ENCODE measurements at regions not wholly inside any gene's neighbourhood (a gene's known extent, or its start where the extent isn't known, plus 50 kb on each side); places are given as distances from the start of the nearest gene placed in this dataset.

DNA sequence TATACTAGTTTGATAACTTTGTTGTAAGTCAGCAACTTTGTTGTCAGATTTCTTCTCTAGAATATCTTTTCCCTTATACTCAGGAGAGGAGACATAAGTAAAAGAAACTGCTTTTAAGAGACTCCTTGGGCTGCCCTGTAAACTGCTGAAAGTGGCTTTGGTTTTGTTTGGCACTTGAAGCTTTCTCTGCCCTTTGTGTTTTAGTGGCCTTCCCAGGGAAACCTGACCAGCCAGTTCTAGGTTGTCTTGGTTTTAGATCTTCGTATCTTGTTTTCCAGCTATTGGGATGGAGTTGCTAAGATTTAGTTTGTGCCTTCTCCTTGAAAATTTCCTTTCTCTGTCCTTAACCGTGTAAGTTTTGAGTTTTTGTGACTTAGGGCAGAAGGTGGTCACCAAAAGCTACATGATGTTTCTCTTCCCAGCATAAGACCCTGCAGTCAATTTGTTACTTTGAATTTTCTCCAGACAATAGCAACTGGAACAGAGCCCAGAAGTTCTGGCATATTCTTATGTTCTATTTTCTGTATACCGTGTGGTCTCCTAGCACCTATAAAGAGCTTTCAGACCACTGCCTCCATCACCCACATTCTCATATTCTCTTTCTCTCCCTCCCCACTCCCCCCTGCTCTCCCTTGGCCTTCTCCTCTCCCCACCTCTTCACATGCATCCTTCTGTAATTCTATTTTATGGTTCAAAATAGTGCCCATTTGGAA is 81.1 kb downstream of the BOLA3 start:
- Histone ChIP-seq H3K4me1 (ENCODE audit: insufficient read depth, low read length) (peaks cover 2% of the 10 kb centered on the region), H3K36me3 (ENCODE audit: insufficient read depth, low read length) (no peaks in the 10 kb centered on the region), H3K27me3 (ENCODE audit: control insufficient read depth in 1 of 2, insufficient read depth in 2 of 2, low read length in 2 of 2) (no peaks in the 10 kb centered on the region), H3K9me3 (ENCODE audit: control insufficient read depth in 1 of 2, insufficient read depth in 1 of 2, low read length in 2 of 2) (no peaks in the 10 kb centered on the region), H3K4me3 (ENCODE audit: low read length) (no peak overlapping the region), H3K27ac (ENCODE audit: low read depth in 1 of 2, low read length in 2 of 2) (no peak overlapping the region)
- CTCF ChIA-PET, result interaction anchor here (1.0 kb wide), 1 partner anchor 14 kb away, joined by 3 read pairs; no protein-coding TSS in a partner anchor
- DNase-seq (no peak), ATAC-seq (ENCODE audit: poor library complexity) (no peak)
- Mint-ChIP-seq H3K4me1 (ENCODE audit: low read depth) (peaks cover 20% of the 10 kb centered on the region), H3K36me3 (ENCODE audit: low read depth) (peaks cover 16% of the 10 kb centered on the region), H3K9me3 (no peaks in the 10 kb centered on the region), H3K4me3 (no peak overlapping the region), H3K27me3 (no peaks in the 10 kb centered on the region), H3K27ac (no peak overlapping the region)
- intact Hi-C loops (cut with DNase I, micrococcal nuclease), result no loop called here
- TF ChIP-seq, protein P1, sequence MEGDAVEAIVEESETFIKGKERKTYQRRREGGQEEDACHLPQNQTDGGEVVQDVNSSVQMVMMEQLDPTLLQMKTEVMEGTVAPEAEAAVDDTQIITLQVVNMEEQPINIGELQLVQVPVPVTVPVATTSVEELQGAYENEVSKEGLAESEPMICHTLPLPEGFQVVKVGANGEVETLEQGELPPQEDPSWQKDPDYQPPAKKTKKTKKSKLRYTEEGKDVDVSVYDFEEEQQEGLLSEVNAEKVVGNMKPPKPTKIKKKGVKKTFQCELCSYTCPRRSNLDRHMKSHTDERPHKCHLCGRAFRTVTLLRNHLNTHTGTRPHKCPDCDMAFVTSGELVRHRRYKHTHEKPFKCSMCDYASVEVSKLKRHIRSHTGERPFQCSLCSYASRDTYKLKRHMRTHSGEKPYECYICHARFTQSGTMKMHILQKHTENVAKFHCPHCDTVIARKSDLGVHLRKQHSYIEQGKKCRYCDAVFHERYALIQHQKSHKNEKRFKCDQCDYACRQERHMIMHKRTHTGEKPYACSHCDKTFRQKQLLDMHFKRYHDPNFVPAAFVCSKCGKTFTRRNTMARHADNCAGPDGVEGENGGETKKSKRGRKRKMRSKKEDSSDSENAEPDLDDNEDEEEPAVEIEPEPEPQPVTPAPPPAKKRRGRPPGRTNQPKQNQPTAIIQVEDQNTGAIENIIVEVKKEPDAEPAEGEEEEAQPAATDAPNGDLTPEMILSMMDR (IDR thresholded peaks at IDR 0.05), result no peak
- POLR2A ChIA-PET, result interaction anchor here (0.9 kb wide), 1 partner anchor 34 kb away, joined by 3 read pairs; no protein-coding TSS in a partner anchor

DNA sequence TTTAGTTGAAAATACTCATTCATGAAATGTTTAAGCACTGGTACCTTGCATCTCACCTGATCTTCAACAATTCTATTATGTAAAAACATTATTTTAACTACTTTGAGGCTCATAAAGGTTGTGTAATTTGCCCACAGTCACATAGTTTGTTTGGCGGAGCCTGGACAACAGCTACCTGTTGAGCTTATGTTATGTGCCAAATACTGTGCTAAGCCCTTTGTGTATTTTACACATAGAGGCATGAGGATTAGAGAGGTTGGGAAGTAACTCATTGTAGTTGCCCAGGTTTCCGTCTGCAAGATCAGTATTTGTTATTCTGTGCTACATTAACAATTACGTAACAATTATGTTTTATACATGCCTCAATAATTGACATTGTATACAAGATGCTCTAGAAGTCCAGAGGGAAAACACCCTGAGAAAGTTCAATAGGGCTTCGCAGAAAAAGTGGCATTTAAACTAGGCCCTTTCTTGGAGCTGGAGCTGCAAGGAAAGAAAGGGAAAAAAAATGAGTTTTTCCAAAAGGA is 80.4 kb downstream of the BOLA3 start:
- ATAC-seq (ENCODE audit: poor library complexity) (no peak), DNase-seq (no peak)
- H3K27me3 Mint-ChIP-seq, result no peaks in the 10 kb centered on the region
- TF ChIP-seq, protein P1 (IDR thresholded peaks at IDR 0.05), result no peak
- no peaks in the 10 kb centered on the region for H3K9me3 Mint-ChIP-seq
- peaks cover 16% of the 10 kb centered on the region for H3K36me3 Mint-ChIP-seq (ENCODE audit: low read depth)
- Histone ChIP-seq H3K4me1 (ENCODE audit: insufficient read depth, low read length) (peaks cover 2% of the 10 kb centered on the region), H3K4me3 (ENCODE audit: low read length) (no peak overlapping the region), H3K9me3 (ENCODE audit: control insufficient read depth in 1 of 2, insufficient read depth in 1 of 2, low read length in 2 of 2) (no peaks in the 10 kb centered on the region), H3K36me3 (ENCODE audit: insufficient read depth, low read length) (no peaks in the 10 kb centered on the region), H3K27me3 (ENCODE audit: control insufficient read depth in 1 of 2, insufficient read depth in 2 of 2, low read length in 2 of 2) (no peaks in the 10 kb centered on the region), H3K27ac (ENCODE audit: low read depth in 1 of 2, low read length in 2 of 2) (no peak overlapping the region)
- peak overlapping the region; percentile 31 for H3K27ac Mint-ChIP-seq
- H3K4me3 Mint-ChIP-seq, result no peak overlapping the region
- POLR2A ChIA-PET, result interaction anchor here (0.9 to 1.8 kb wide), 2 partner anchors 10 to 35 kb away, joined by 3 to 4 read pairs; no protein-coding TSS in a partner anchor
- peaks cover 20% of the 10 kb centered on the region for H3K4me1 Mint-ChIP-seq (ENCODE audit: low read depth)
- CTCF ChIA-PET, result interaction anchor here (1.0 kb wide), 1 partner anchor 14 kb away, joined by 3 read pairs; no protein-coding TSS in a partner anchor
- intact Hi-C loops (cut with DNase I, micrococcal nuclease), result no loop called here

DNA sequence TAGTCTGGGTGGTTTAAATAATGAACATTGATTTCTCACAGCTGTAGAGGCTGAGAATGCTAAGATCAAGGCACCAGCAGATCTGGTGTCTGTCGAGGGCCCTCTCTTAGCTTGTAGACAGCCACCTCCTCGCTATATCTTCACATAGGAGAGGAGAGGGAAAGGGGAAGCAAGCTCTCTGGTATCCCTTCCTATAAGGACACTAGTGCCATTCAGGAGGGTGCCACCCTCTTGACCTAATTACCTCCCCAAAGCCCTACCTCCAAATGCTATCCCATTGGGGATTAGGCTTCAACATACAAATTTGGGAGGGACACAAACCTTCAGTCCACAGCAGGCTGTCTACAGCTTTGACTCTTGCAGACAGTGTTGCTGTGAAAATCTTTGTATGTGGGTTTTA is 76.7 kb downstream of the BOLA3 start:
- Histone ChIP-seq H3K4me1 (ENCODE audit: insufficient read depth, low read length) (no peaks in the 10 kb centered on the region), H3K27ac (ENCODE audit: low read depth in 1 of 2, low read length in 2 of 2) (no peak overlapping the region), H3K27me3 (ENCODE audit: control insufficient read depth in 1 of 2, insufficient read depth in 2 of 2, low read length in 2 of 2) (no peaks in the 10 kb centered on the region), H3K9me3 (ENCODE audit: control insufficient read depth in 1 of 2, insufficient read depth in 1 of 2, low read length in 2 of 2) (no peaks in the 10 kb centered on the region), H3K36me3 (ENCODE audit: insufficient read depth, low read length) (peaks cover 12% of the 10 kb centered on the region), H3K4me3 (ENCODE audit: low read length) (no peak overlapping the region)
- Mint-ChIP-seq H3K36me3 (ENCODE audit: low read depth) (peaks cover 46% of the 10 kb centered on the region), H3K27me3 (no peaks in the 10 kb centered on the region), H3K4me3 (no peak overlapping the region), H3K4me1 (ENCODE audit: low read depth) (peaks cover 18% of the 10 kb centered on the region), H3K9me3 (no peaks in the 10 kb centered on the region), H3K27ac (no peak overlapping the region)
- intact Hi-C loops (cut with DNase I, micrococcal nuclease), result no loop called here
- ChIA-PET POLR2A (no interaction called here), CTCF (no interaction called here)
- DNase-seq (no peak), ATAC-seq (ENCODE audit: poor library complexity) (no peak)
- TF ChIP-seq, protein P1 (IDR thresholded peaks at IDR 0.05), result no peak
